IMR-90 (cell line): ENCODE measurements at regions not wholly inside any gene's neighbourhood (a gene's known extent, or its start where the extent isn't known, plus 50 kb on each side); places are given as distances from the start of the nearest gene placed in this dataset.

Experiments
- ATAC-seq: fragments of 200-7000 bp; cut with Tn5 transposase; 2 replicates; pipeline ENCODE4 v1.9.1; 2020; ENCODE audit warnings: low read depth, mild to moderate bottlenecking, moderate library complexity
- BruUV-seq: library from RNA; stranded (reverse); fragments of 400-500 nt; replicated peaks from 2 replicates; lab custom pipeline; 2021; lab: Mats Ljungman, UMichigan
- CTCF ChIA-PET: fragments of 300-600 bp; formaldehyde crosslinking; extraction: SDS; loops from one replicate; lab custom pipeline; 2021; ENCODE audit warnings: antibody characterized with exemption; lab: Yijun Ruan, JAX
- POLR2A ChIA-PET: fragments of 300-600 bp; sonication (Branson Sonifier 250); formaldehyde crosslinking; loops from one replicate; lab custom pipeline; 2022; ENCODE audit warnings: antibody characterized with exemption; ENCODE audit not compliant: unreplicated experiment; lab: Charles Lee
- DNase-seq: peaks from one replicate; pipeline ENCODE4 v3.0.0; 2013
- H2AFZ ChIP-seq: replicated peaks from 2 replicates; pipeline ENCODE3; 2013; ENCODE audit warnings: low read length, mild to moderate bottlenecking; ENCODE audit not compliant: poor library complexity
- H2AK5ac ChIP-seq: 2 replicates; pipeline ENCODE4 v1.6.1; 2013; ENCODE audit warnings: low read depth, low read length, inconsistent platforms
- H2AK9ac ChIP-seq: replicated peaks from 2 replicates; pipeline ENCODE3; 2013; ENCODE audit warnings: mild to moderate bottlenecking, low read depth, low read length, moderate library complexity; ENCODE audit not compliant: poor library complexity
- H2BK120ac ChIP-seq: 2 replicates; pipeline ENCODE4 v1.6.1; 2013; ENCODE audit warnings: low read depth, low read length, inconsistent platforms
- H2BK15ac ChIP-seq: 3 replicates; pipeline ENCODE4 v1.6.1; 2013; ENCODE audit warnings: low read depth, low read length, inconsistent platforms
- H2BK20ac ChIP-seq: 2 replicates; pipeline ENCODE4 v1.6.1; 2013; ENCODE audit warnings: low read depth, mild to moderate bottlenecking, inconsistent platforms, low read length, moderate library complexity
- H2BK5ac ChIP-seq: 2 replicates; pipeline ENCODE4 v1.6.1; 2013; ENCODE audit warnings: mild to moderate bottlenecking, low read depth, low read length, inconsistent platforms; ENCODE audit not compliant: poor library complexity, severe bottlenecking
- H3K14ac ChIP-seq: replicated peaks from 2 replicates; pipeline ENCODE4 v1.6.1; 2013; ENCODE audit warnings: low read depth, low read length, inconsistent platforms
- H3K18ac ChIP-seq: 2 replicates; pipeline ENCODE4 v1.6.1; 2013; ENCODE audit warnings: low read depth, low read length, control low read depth
- H3K23ac ChIP-seq: 2 replicates; pipeline ENCODE4 v1.6.1; 2013; ENCODE audit warnings: low read depth, low read length, inconsistent platforms
- H3K27ac ChIP-seq: 2 replicates; pipeline ENCODE4 v1.5.1; 2013; ENCODE audit warnings: mild to moderate bottlenecking, control low read depth, low read length; ENCODE audit not compliant: insufficient read depth
- H3K27me3 ChIP-seq: 2 replicates; pipeline ENCODE4 v1.6.1; 2013; ENCODE audit warnings: low read length; ENCODE audit not compliant: control insufficient read depth, insufficient read depth
- H3K36me3 ChIP-seq: 2 replicates; pipeline ENCODE4 v1.6.1; 2013; ENCODE audit warnings: low read length, mixed read lengths; ENCODE audit not compliant: control insufficient read depth, insufficient read depth
- H3K4ac ChIP-seq: 2 replicates; pipeline ENCODE4 v1.6.1; 2013; ENCODE audit warnings: low read depth, low read length, inconsistent platforms
- H3K4me1 ChIP-seq: 2 replicates; pipeline ENCODE4 v1.6.1; 2013; ENCODE audit warnings: low read length, mixed read lengths; ENCODE audit not compliant: control insufficient read depth, insufficient read depth
- H3K4me2 ChIP-seq: 2 replicates; pipeline ENCODE4 v1.6.1; 2013; ENCODE audit warnings: low read depth, mild to moderate bottlenecking, control low read depth, low read length, moderate library complexity
- H3K4me3 ChIP-seq: 2 replicates; pipeline ENCODE4 v1.5.1; 2013; ENCODE audit warnings: low read depth, mild to moderate bottlenecking, control low read depth, low read length, moderate library complexity; ENCODE audit not compliant: insufficient read depth
- H3K56ac ChIP-seq: 2 replicates; pipeline ENCODE4 v1.6.1; 2013; ENCODE audit warnings: low read length, inconsistent platforms; ENCODE audit not compliant: insufficient read depth; ENCODE audit errors: extremely low read depth
- H3K79me1 ChIP-seq, 2 experiments: 2 replicates each; pipeline ENCODE4 v1.6.1; 2013; ENCODE audit warnings: low read length in 2 of 2, inconsistent platforms in 1 of 2, low read depth in 1 of 2
- H3K9ac ChIP-seq: 2 replicates; pipeline ENCODE4 v1.6.1; 2013; ENCODE audit warnings: low read depth, low read length, control low read depth
- H3K9me1 ChIP-seq: 2 replicates; pipeline ENCODE4 v1.6.1; 2013; ENCODE audit warnings: low read length, inconsistent platforms; ENCODE audit not compliant: insufficient read depth
- H3K9me3 ChIP-seq: 2 replicates; pipeline ENCODE4 v1.6.1; 2013; ENCODE audit warnings: low read length; ENCODE audit not compliant: control insufficient read depth, insufficient read depth
- H4K20me1 ChIP-seq: 2 replicates; pipeline ENCODE4 v1.6.1; 2013; ENCODE audit warnings: low read length, inconsistent platforms; ENCODE audit not compliant: insufficient read depth
- H4K5ac ChIP-seq: 2 replicates; pipeline ENCODE4 v1.6.1; 2013; ENCODE audit warnings: mild to moderate bottlenecking, low read depth, low read length, control low read depth
- H4K8ac ChIP-seq, 2 experiments: 2 replicates each; pipeline ENCODE4 v1.6.1; 2013; ENCODE audit warnings: low read depth in 2 of 2, low read length in 2 of 2, control low read depth in 1 of 2, inconsistent platforms in 1 of 2
- H4K91ac ChIP-seq: 2 replicates; pipeline ENCODE4 v1.6.1; 2013; ENCODE audit warnings: low read depth, low read length, inconsistent platforms; ENCODE audit not compliant: insufficient read depth
- BHLHE40 ChIP-seq: fragments of 150-350 bp; IDR thresholded peaks from 2 replicates; pipeline ENCODE4 v1.6.1; 2016; ENCODE audit warnings: mild to moderate bottlenecking, low read depth, low read length
- CEBPB ChIP-seq: IDR thresholded peaks from 2 replicates; pipeline ENCODE4 v1.6.1; 2012; ENCODE audit warnings: low read depth, low read length, improper control_type of control experiment
- CHD1 ChIP-seq: IDR thresholded peaks from 2 replicates; pipeline ENCODE4 v1.6.1; 2012; ENCODE audit warnings: low read depth, low read length, improper control_type of control experiment
- ELK1 ChIP-seq: fragments of 150-350 bp; IDR thresholded peaks from 2 replicates; pipeline ENCODE4 v1.6.1; 2016; ENCODE audit warnings: low read depth, mild to moderate bottlenecking, low read length, moderate library complexity, borderline replicate concordance
- FOS ChIP-seq: fragments of 150-350 bp; IDR thresholded peaks from 2 replicates; pipeline ENCODE4 v1.6.1; 2016; ENCODE audit warnings: low read depth, low read length
- MAFK ChIP-seq: IDR thresholded peaks from 2 replicates; pipeline ENCODE4 v1.6.1; 2012; ENCODE audit warnings: low read depth, low read length, improper control_type of control experiment
- MAZ ChIP-seq: IDR thresholded peaks from 2 replicates; pipeline ENCODE4 v1.6.1; 2012; ENCODE audit warnings: low read depth, mild to moderate bottlenecking, low read length, improper control_type of control experiment, moderate library complexity, borderline replicate concordance
- MXI1 ChIP-seq: IDR thresholded peaks from 2 replicates; pipeline ENCODE4 v1.6.1; 2012; ENCODE audit warnings: low read depth, mild to moderate bottlenecking, low read length, moderate library complexity, borderline replicate concordance
- NFE2L2 ChIP-seq: fragments of 150-350 bp; IDR thresholded peaks from 2 replicates; pipeline ENCODE4 v1.6.1; 2016; ENCODE audit warnings: low read depth, mild to moderate bottlenecking, low read length
- POLR2A ChIP-seq: IDR thresholded peaks from 2 replicates; pipeline ENCODE4 v1.6.1; 2012; ENCODE audit warnings: mild to moderate bottlenecking, low read depth, low read length
- RAD21 ChIP-seq: IDR thresholded peaks from 2 replicates; pipeline ENCODE4 v1.6.1; 2012; ENCODE audit warnings: low read length, improper control_type of control experiment
- RCOR1 ChIP-seq: IDR thresholded peaks from 2 replicates; pipeline ENCODE4 v1.6.1; 2012; ENCODE audit warnings: mild to moderate bottlenecking, low read length, improper control_type of control experiment; ENCODE audit not compliant: insufficient replicate concordance
- RFX5 ChIP-seq: IDR thresholded peaks from 2 replicates; pipeline ENCODE4 v1.8.0; 2012; ENCODE audit warnings: low read depth, mild to moderate bottlenecking, low read length, moderate library complexity
- SMC3 ChIP-seq: fragments of 150-350 bp; IDR thresholded peaks from 2 replicates; pipeline ENCODE4 v1.6.1; 2016; ENCODE audit warnings: low read depth, mild to moderate bottlenecking, antibody characterized with exemption, low read length, moderate library complexity
- WGBS, 2 experiments: methylation state at CpG; one replicate each; pipeline versions ENCODE4 v1.1.5 to v1.1.7; 2013; ENCODE audit warnings: missing lambda C conversion rate in 2 of 2; ENCODE audit not compliant: insufficient read length in 1 of 2; ENCODE audit errors: extremely low coverage in 2 of 2; 5-methylcytosine and 5-hydroxymethylcytosine counted together
- dilution Hi-C: fragments of 300-500 bp; cut with HindIII; formaldehyde crosslinking; loops from one replicate; pipeline ENCODE4 v1.14.3; 2018; ENCODE audit warnings: low sequenced_read_pairs; ENCODE audit not compliant: unreplicated experiment
- in situ Hi-C: fragments of 300-500 bp; cut with MboI; formaldehyde crosslinking; loops from 3 replicates; pipeline ENCODE4 v1.14.3; 2019; ENCODE audit warnings: low sequenced_read_pairs, inconsistent platforms, mixed read lengths
- intact Hi-C: fragments of 100-400 bp; cut with micrococcal nuclease; formaldehyde crosslinking; loops from 2 replicates; pipeline ENCODE4 v1.10.0; 2022
- TF ChIP-seq, protein P1 (sequence below): fragments of 150-350 bp; IDR thresholded peaks from 2 replicates; pipeline ENCODE4 v1.6.1; 2017; ENCODE audit warnings: mild to moderate bottlenecking, antibody characterized with exemption, low read length, low read depth
- TF ChIP-seq, protein P2 (sequence below): conservative IDR thresholded peaks from 2 replicates; pipeline ENCODE4 v1.5.1; 2012; ENCODE audit warnings: mild to moderate bottlenecking, low read depth, low read length, improper control_type of control experiment

- no peak overlapping the region for H3K18ac ChIP-seq
- no peaks in the 10 kb centered on the region for H3K9me1 ChIP-seq
- H3K9ac ChIP-seq: no peak overlapping the region
- intact Hi-C loops: no loop called here
- H4K20me1 ChIP-seq: no peaks in the 10 kb centered on the region
- ChIA-PET POLR2A (no interaction called here), CTCF (no interaction called here)
- no peak overlapping the region for H3K14ac ChIP-seq
- BruUV-seq: no TSS peak
- peaks cover 21% of the 10 kb centered on the region for H3K9me3 ChIP-seq
- H3K27me3 ChIP-seq: no peaks in the 10 kb centered on the region
- H3K4me2 ChIP-seq: no peak overlapping the region
- no peak overlapping the region for H4K5ac ChIP-seq
- H2BK120ac ChIP-seq: no peak overlapping the region
- no peak overlapping the region for H2BK5ac ChIP-seq
- no peaks in the 10 kb centered on the region for H3K79me1 ChIP-seq
- no peak overlapping the region for H2AK5ac ChIP-seq
- no peak overlapping the region for H2BK15ac ChIP-seq
- no peak overlapping the region for H2AFZ ChIP-seq
- no peak overlapping the region for H4K8ac ChIP-seq
- H3K4me1 ChIP-seq: no peaks in the 10 kb centered on the region
- no peak for TF ChIP-seq RCOR1
- TF ChIP-seq MXI1: no peak
- no peak for TF ChIP-seq RFX5
- no peak for TF ChIP-seq CEBPB
- TF ChIP-seq CHD1: no peak
- no peak for TF ChIP-seq FOS
- no peak for TF ChIP-seq SMC3
- no peak for TF ChIP-seq NFE2L2
- no peak for TF ChIP-seq POLR2A
- TF ChIP-seq MAFK: no peak
- no peak for TF ChIP-seq ELK1
- TF ChIP-seq, protein P1, sequence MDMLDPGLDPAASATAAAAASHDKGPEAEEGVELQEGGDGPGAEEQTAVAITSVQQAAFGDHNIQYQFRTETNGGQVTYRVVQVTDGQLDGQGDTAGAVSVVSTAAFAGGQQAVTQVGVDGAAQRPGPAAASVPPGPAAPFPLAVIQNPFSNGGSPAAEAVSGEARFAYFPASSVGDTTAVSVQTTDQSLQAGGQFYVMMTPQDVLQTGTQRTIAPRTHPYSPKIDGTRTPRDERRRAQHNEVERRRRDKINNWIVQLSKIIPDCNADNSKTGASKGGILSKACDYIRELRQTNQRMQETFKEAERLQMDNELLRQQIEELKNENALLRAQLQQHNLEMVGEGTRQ: no peak
- TF ChIP-seq MAZ: no peak
- no peak for TF ChIP-seq RAD21
- TF ChIP-seq, protein P2, sequence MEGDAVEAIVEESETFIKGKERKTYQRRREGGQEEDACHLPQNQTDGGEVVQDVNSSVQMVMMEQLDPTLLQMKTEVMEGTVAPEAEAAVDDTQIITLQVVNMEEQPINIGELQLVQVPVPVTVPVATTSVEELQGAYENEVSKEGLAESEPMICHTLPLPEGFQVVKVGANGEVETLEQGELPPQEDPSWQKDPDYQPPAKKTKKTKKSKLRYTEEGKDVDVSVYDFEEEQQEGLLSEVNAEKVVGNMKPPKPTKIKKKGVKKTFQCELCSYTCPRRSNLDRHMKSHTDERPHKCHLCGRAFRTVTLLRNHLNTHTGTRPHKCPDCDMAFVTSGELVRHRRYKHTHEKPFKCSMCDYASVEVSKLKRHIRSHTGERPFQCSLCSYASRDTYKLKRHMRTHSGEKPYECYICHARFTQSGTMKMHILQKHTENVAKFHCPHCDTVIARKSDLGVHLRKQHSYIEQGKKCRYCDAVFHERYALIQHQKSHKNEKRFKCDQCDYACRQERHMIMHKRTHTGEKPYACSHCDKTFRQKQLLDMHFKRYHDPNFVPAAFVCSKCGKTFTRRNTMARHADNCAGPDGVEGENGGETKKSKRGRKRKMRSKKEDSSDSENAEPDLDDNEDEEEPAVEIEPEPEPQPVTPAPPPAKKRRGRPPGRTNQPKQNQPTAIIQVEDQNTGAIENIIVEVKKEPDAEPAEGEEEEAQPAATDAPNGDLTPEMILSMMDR: no peak
- TF ChIP-seq BHLHE40: no peak
- H4K91ac ChIP-seq: no peak overlapping the region
- no peak overlapping the region for H2BK20ac ChIP-seq
- no CpG with 5 or more reads among the region's 1 CpG for WGBS, 2 experiments
- no peak overlapping the region for H2AK9ac ChIP-seq
- H3K56ac ChIP-seq: no peak overlapping the region
- no peak for DNase-seq
- no peak overlapping the region for H3K27ac ChIP-seq
- no peak overlapping the region for H3K4me3 ChIP-seq
- H3K36me3 ChIP-seq: no peaks in the 10 kb centered on the region
- no peak overlapping the region for H3K23ac ChIP-seq
- no peak for ATAC-seq
- in situ Hi-C loops: no loop called here
- H3K4ac ChIP-seq: no peak overlapping the region
- dilution Hi-C loops: no loop called here
Observed at GRCh38 chr12:127809275-127809674, 457.7 kb upstream of the TMEM132C start.
